Tibial nerve (tissue), 4 donors: ENCODE measurements at regions not wholly inside any gene's neighbourhood (a gene's known extent, or its start where the extent isn't known, plus 50 kb on each side); places are given as distances from the start of the nearest gene placed in this dataset.
A peak's percentile ranks its signal among the peaks of the same experiment; 100 is the strongest.

Source experiments
- DNase-seq, 2 donors: peaks; one replicate each; pipeline ENCODE4 v3.0.0-alpha.2; 2019; ENCODE audit warnings: low spot score in 2 of 2
- H3K27ac ChIP-seq, 4 donors: fragments of 200-600 bp; sonication (generic) in 3 of 4; one replicate each; pipeline ENCODE4 v1.5.1; 2017 to 2019; ENCODE audit warnings: mild to moderate bottlenecking in 1 of 4
- H3K27me3 ChIP-seq, 2 donors: fragments of 200-600 bp; sonication (generic) in 1 of 2; one replicate each; pipeline versions ENCODE4 v1.5.1 to v1.6.0; 2017 to 2019
- H3K36me3 ChIP-seq, 3 donors: fragments of 200-600 bp; sonication (generic); one replicate each; pipeline ENCODE4 v1.5.1; 2018 to 2019
- H3K4me1 ChIP-seq, 4 donors: fragments of 200-600 bp; sonication (generic) in 3 of 4; one replicate each; pipeline ENCODE4 v1.5.1; 2017 to 2019
- H3K4me3 ChIP-seq, 4 donors: fragments of 200-600 bp; sonication (generic) in 3 of 4; one replicate each; pipeline ENCODE4 v1.5.1; 2017 to 2019; ENCODE audit warnings: mild to moderate bottlenecking in 1 of 4, moderate library complexity in 1 of 4
- H3K9me3 ChIP-seq, 4 donors: fragments of 200-600 bp; sonication (generic) in 3 of 4; one replicate each; pipeline ENCODE4 v1.5.1; 2017 to 2019
- EP300 ChIP-seq, 2 donors: sonication (generic); formaldehyde crosslinking; IDR thresholded peaks; one replicate each; pipeline ENCODE4 v1.6.1; 2017; ENCODE audit warnings: antibody characterized with exemption in 2 of 2, mild to moderate bottlenecking in 1 of 2
- POLR2A ChIP-seq, 2 donors: fragments of 450-650 bp; IDR thresholded peaks; one replicate each; pipeline ENCODE4 v1.6.1; 2017; ENCODE audit warnings: antibody characterized with exemption in 2 of 2, mild to moderate bottlenecking in 2 of 2, moderate library complexity in 2 of 2
- WGBS, 2 donors: methylation state at CpG; one replicate each; pipeline ENCODE4 v1.1.5; 2018; 5-methylcytosine and 5-hydroxymethylcytosine counted together
- TF ChIP-seq, protein P1 (sequence below), 5 experiments: fragments of 200-600 bp in 3 of 5; fragments of 450-650 bp in 2 of 5; sonication (generic) in 3 of 5; IDR thresholded peaks; one replicate each; pipeline ENCODE4 v1.5.1; 2016 to 2019; ENCODE audit warnings: antibody characterized with exemption in 5 of 5, mild to moderate bottlenecking in 3 of 5, moderate library complexity in 2 of 5

DNA sequence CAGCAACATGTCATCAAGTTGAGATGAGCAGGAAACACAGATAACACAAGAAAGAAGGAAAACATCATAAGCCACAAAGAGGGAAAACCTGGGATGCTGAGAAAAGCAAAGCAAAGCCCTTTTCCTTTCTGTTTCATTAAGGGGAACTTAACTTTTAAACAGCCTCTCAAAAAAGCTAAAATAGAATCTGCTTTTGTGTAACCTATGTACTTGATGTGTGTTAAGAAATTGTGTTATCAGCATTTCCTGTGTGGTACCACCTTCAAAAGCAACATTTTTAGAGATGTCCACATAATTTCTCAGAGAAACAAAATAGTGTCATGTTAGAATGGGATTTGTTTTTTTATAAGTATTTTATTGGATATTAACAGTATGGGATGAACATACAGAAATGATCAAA, 206.2 kb downstream of the IL20RB start:
- no peaks in the 10 kb centered on the region for H3K36me3 ChIP-seq
- peak overlapping the region in 1 of 4 donors; percentile 67 for H3K27ac ChIP-seq
- no peaks in the 10 kb centered on the region for H3K27me3 ChIP-seq
- H3K4me3 ChIP-seq, result no peak overlapping the region
- no peak for TF ChIP-seq POLR2A (IDR thresholded peaks at IDR 0.05)
- TF ChIP-seq, protein P1, sequence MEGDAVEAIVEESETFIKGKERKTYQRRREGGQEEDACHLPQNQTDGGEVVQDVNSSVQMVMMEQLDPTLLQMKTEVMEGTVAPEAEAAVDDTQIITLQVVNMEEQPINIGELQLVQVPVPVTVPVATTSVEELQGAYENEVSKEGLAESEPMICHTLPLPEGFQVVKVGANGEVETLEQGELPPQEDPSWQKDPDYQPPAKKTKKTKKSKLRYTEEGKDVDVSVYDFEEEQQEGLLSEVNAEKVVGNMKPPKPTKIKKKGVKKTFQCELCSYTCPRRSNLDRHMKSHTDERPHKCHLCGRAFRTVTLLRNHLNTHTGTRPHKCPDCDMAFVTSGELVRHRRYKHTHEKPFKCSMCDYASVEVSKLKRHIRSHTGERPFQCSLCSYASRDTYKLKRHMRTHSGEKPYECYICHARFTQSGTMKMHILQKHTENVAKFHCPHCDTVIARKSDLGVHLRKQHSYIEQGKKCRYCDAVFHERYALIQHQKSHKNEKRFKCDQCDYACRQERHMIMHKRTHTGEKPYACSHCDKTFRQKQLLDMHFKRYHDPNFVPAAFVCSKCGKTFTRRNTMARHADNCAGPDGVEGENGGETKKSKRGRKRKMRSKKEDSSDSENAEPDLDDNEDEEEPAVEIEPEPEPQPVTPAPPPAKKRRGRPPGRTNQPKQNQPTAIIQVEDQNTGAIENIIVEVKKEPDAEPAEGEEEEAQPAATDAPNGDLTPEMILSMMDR (IDR thresholded peaks at IDR 0.05), result no peak
- H3K4me1 ChIP-seq, result peaks cover 0 to 22% (median 0%) of the 10 kb centered on the region in 4 donors
- no peak for DNase-seq
- no peaks in the 10 kb centered on the region for H3K9me3 ChIP-seq

DNA sequence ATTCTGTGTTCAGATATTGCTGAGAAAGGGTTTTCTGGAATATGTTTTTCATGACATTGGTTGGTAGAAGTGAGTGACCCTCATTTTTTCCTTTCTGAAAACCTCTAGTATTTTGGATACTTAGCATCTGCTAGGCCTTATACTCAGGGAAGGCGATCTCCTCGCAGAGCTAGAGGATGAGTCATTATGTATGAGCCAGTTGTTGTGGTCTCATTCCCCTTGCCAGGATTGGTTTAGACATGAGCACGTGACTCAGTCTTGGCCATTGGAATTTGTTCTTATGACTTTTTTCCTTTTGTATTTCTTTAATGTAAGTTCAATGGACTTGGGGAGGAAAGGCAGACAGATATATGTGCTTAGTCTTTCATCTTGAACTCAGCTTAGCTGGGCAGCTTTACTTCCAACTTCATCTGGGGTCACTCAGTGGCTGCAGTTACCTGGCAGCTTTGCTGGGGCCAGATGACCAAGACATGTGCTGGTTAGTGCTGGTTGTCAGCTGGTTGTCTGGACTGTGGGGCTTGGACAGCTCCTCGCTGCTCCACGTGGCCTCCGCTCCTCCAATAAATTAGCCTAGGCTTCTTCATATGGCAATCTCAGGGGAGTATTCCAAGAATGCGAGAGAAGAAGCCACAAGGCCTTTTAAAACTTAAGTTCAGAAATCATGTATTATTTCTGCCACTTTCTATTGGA, 207.5 kb downstream of the IL20RB start:
- no peak overlapping the region for H3K27ac ChIP-seq
- TF ChIP-seq, protein P1 (IDR thresholded peaks at IDR 0.05), result no peak
- TF ChIP-seq EP300 (IDR thresholded peaks at IDR 0.05), result no peak
- TF ChIP-seq POLR2A (IDR thresholded peaks at IDR 0.05), result no peak
- no peak overlapping the region for H3K4me3 ChIP-seq
- no peaks in the 10 kb centered on the region for H3K36me3 ChIP-seq
- no peaks in the 10 kb centered on the region for H3K9me3 ChIP-seq
- no peak for DNase-seq
- peaks cover 0 to 22% (median 0%) of the 10 kb centered on the region in 4 donors for H3K4me1 ChIP-seq
- H3K27me3 ChIP-seq, result no peaks in the 10 kb centered on the region
- WGBS, 2 donors, result 83 to 90% methylated on average over 7 of the region's 7 CpGs

DNA sequence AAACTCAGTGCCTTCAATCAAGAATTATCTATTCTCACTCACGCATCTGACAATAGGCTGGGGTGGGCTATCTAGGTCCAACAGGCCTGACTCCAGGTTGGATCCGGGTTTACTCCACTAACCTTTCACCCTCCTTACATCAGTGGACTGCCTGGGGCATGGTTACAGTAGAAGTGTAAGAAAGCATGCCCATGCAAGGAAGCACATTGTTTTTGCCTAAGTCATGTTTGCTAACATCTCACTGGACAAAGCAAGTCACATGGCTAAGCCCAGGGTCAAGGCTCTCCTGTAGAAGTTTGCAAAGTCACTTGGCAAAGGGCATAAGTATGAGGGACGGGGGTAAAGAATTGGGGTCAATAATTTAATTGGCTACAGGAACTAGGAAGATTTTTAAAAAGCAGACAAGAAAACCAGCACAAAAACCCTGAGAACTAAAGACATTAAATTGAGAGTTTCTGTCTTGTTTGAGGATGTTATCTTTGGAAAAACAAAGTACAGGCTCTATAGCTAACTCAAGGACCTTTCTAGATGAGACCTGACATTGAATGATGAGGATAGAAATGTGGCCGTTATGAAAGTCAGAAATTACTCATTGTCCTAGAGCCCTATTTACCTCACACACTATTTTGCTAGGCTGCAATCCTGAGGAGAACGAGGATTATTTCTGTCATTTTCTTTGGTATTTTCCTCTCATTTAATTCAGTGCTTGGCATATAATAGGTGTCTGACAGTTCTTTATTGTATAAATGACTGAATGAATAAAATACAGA, 214.2 kb downstream of the IL20RB start:
- Histone ChIP-seq H3K27me3 (no peaks in the 10 kb centered on the region), H3K4me1 (no peaks in the 10 kb centered on the region), H3K4me3 (no peak overlapping the region), H3K36me3 (no peaks in the 10 kb centered on the region), H3K9me3 (no peaks in the 10 kb centered on the region), H3K27ac (no peak overlapping the region)
- 70 to 85% methylated on average over 5 of the region's 5 CpGs for WGBS, 2 donors
- no peak for DNase-seq
- TF ChIP-seq EP300 (IDR thresholded peaks at IDR 0.05), result no peak
- TF ChIP-seq POLR2A (IDR thresholded peaks at IDR 0.05), result no peak
- TF ChIP-seq, protein P1 (IDR thresholded peaks at IDR 0.05), result no peak

DNA sequence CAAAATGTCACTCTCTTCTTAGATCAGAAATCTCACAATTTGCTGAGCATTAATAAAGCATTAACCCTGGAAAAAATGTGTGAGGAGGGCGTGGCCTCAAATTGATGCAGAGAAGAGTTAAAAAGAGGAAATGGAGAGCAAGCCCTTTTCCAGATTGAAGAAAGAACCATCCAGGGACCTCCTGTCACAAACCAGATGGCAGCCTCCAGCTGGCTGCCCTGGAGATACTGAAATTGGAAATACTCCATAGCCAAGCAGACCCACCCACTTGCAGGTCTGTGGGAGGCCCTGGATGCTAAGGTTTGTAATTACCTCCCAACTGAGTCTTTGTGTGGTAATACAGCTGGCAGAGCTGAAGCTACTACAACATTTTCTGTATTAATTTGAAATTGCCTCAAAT, 214.9 kb downstream of the IL20RB start:
- H3K27ac ChIP-seq, result no peak overlapping the region
- TF ChIP-seq EP300 (IDR thresholded peaks at IDR 0.05) (no peak), POLR2A (IDR thresholded peaks at IDR 0.05) (no peak)
- TF ChIP-seq, protein P1 (IDR thresholded peaks at IDR 0.05), result no peak

DNA sequence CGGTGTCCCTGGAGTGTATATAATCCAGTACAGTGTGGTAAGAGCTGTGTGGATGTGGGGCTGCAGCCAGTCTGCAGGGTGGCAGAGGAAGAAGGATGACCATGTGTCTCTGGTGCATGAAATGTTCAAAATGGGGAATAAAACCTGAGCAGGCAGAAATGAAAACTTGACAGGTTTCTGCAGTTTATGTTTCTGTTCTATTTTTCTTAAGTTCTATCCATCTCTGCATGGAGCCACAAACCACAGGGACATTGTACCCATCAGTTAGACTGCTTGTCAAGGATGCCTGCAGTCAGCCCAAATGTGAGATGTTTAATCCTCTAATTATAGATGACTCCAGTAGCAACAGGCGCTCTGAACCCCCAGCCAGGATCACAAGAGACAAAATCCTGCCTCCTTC, 216.7 kb downstream of the IL20RB start:
- H3K4me1 ChIP-seq, result no peaks in the 10 kb centered on the region
- no peak for TF ChIP-seq POLR2A (IDR thresholded peaks at IDR 0.05)
- TF ChIP-seq, protein P1 (IDR thresholded peaks at IDR 0.05), result no peak
- no peak for TF ChIP-seq EP300 (IDR thresholded peaks at IDR 0.05)
- no peaks in the 10 kb centered on the region for H3K36me3 ChIP-seq
- no peaks in the 10 kb centered on the region for H3K27me3 ChIP-seq
- 65 to 69% methylated on average over 2 of the region's 2 CpGs for WGBS, 2 donors
- DNase-seq, result no peak
- no peaks in the 10 kb centered on the region for H3K9me3 ChIP-seq
- H3K27ac ChIP-seq, result no peak overlapping the region
- no peak overlapping the region for H3K4me3 ChIP-seq

More for the DNA sequence above, 214.9 kb downstream of the IL20RB start:
- whole genome bisulfite sequencing, 2 donors, result 71 to 78% methylated on average over 1 of the region's 1 CpG
- Histone ChIP-seq H3K4me1 (no peaks in the 10 kb centered on the region), H3K4me3 (no peak overlapping the region), H3K36me3 (no peaks in the 10 kb centered on the region), H3K9me3 (no peaks in the 10 kb centered on the region), H3K27me3 (no peaks in the 10 kb centered on the region)
- no peak for DNase-seq
